ENCODE measurements at regions not wholly inside any gene's neighbourhood (a gene's known extent, or its start where the extent isn't known, plus 50 kb on each side); places are given as distances from the start of the nearest gene placed in this dataset.

GRCh38 chr16:54351171-54351570 lies 64.6 kb upstream of the IRX3 start:
- Histone ChIP-seq H3K27ac (no peak overlapping the region), H3K36me3 (no peaks in the 10 kb centered on the region), H3K4me3 (no peak overlapping the region), H4K20me1 (no peaks in the 10 kb centered on the region), H3K9me3 (peaks cover 56% of the 10 kb centered on the region), H3K9ac (no peak overlapping the region), H3K4me2 (no peak overlapping the region), H3K4me1 (0 out of 2 replicates have a peak, but pooled peaks cover 5% of the 10 kb centered on the region), H3K27me3 (no peaks in the 10 kb centered on the region)
- no peak for TF ChIP-seq Cebpa-rat (IDR thresholded peaks at IDR 0.05)

DNA sequence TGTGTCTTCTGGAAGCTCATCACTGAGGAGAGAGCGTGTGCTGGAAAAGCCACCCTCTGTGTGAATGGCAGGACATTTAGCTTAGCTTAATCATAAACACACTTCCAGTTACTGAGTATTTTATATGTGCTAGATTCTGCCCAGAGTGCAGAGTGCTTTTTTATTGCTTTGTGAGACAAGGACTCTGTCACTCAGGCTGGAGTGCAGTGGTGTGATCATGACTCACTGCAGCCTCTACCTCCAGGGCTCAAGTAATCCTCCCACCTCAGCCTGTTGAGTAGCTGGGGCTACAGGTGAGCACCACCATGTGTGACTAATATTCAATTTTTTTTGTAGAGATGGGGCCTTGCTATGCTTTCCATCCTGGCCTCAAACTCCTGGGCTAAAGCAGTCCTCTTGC lies 61.4 kb upstream of the IRX3 start:
- Histone ChIP-seq H3K4me2 (no peak overlapping the region), H3K36me3 (no peaks in the 10 kb centered on the region), H3K4me3 (no peak overlapping the region), H3K9me3 (peaks cover 24% of the 10 kb centered on the region), H4K20me1 (no peaks in the 10 kb centered on the region), H3K27ac (no peak overlapping the region), H3K27me3 (no peaks in the 10 kb centered on the region), H3K4me1 (peaks cover 6% of the 10 kb centered on the region), H3K9ac (no peak overlapping the region)
- no peak for TF ChIP-seq Cebpa-rat (IDR thresholded peaks at IDR 0.05)

DNA sequence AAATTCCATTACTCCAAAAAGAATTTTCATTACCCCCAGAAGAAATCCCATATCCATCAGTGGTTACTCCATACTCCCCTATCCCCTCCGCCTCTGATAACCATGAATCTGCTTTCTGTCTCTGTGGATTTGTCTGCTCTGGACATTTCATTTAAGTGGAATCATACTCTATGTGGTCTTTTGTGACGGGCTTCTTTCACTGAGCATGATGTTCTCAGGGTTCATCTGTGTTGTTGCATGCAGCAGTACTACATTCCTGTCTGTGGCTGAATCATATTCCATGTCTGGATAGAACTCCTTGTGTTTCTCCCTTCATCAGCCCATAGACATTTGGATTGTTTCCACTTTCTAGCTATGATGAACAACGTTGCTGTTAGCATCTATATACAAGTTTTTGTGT lies 59.5 kb upstream of the IRX3 start:
- no peak for TF ChIP-seq Cebpa-rat (IDR thresholded peaks at IDR 0.05)
- no peak overlapping the region for H3K9ac ChIP-seq
- H4K20me1 ChIP-seq: no peaks in the 10 kb centered on the region
- no peaks in the 10 kb centered on the region for H3K36me3 ChIP-seq
- no peak overlapping the region for H3K4me3 ChIP-seq
- no peaks in the 10 kb centered on the region for H3K27me3 ChIP-seq
- no peak overlapping the region for H3K4me2 ChIP-seq
- no peak overlapping the region for H3K27ac ChIP-seq
- H3K4me1 ChIP-seq: peaks cover 14% of the 10 kb centered on the region
- H3K9me3 ChIP-seq: peaks cover 15% of the 10 kb centered on the region

DNA sequence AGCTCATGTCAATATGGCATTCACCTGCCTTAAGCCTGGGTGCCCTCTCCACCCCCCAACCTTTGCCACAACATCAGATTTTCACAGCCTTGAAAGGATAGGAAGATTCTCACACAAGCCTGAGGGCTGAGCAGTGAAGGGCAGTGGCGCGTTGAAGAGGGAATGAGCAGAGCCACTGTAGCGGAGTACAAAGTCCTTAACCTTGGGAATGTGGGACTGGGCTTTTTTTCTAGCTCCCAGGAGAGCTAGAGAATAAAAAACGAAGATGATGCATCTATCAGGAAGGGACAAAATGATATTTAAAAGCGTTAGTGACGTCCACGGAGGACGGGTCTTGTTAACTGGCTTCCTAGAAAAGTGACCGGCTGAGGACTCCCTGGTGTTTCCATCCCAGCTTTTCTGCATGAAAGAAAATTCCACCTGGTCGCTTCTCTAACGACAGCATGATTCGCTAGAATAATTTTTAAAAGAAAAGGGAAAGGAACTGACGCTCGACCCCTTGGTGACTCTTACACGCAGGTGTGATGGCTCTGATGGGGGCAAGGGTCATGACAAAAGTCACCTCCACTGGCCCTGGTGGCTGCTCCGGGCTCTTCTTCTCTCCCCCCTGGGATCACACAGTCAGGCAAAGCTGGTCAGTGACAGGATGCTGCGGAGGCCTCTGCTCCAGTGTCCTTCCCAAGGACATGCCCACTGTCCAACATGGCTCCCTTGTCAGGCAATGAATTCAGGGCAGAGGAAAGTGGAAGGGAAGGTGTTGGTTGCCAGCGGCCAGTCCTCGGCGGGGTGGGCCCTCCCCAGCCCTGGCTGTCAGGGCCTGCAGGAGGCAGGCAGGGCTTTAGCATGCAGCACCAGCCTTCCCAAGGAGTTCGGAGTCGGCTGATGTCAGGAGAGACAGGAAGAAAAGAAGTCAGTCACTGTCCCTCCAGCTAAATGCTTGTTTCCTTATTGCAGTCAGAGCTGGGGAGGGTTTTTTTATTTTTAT lies 58.4 kb upstream of the IRX3 start:
- no peak overlapping the region for H3K9ac ChIP-seq
- TF ChIP-seq Cebpa-rat (IDR thresholded peaks at IDR 0.05): no peak

GRCh38 chr16:54342966-54343365 lies 56.4 kb upstream of the IRX3 start:
- Histone ChIP-seq H3K4me2 (peak overlapping the region; percentile 40), H3K27ac (no peak overlapping the region; the same call in 1 of the 2 replicates), H3K4me1 (peaks cover 14% of the 10 kb centered on the region)

More for the DNA sequence above, 58.4 kb upstream of the IRX3 start:
- peaks cover 14% of the 10 kb centered on the region for H3K4me1 ChIP-seq
- peaks cover 12% of the 10 kb centered on the region for H3K9me3 ChIP-seq
- no peaks in the 10 kb centered on the region for H4K20me1 ChIP-seq
- no peaks in the 10 kb centered on the region for H3K27me3 ChIP-seq
- H3K27ac ChIP-seq: no peak overlapping the region
- H3K4me3 ChIP-seq: no peak overlapping the region
- H3K36me3 ChIP-seq: no peaks in the 10 kb centered on the region
- no peak overlapping the region for H3K4me2 ChIP-seq

GRCh38 chr16:54341892-54342776 lies 55.5 kb upstream of the IRX3 start:
- Histone ChIP-seq H3K27ac (no peak overlapping the region; the same call in 1 of the 2 replicates), H3K4me3 (no peak overlapping the region), H3K9me3 (no peaks in the 10 kb centered on the region), H3K27me3 (no peaks in the 10 kb centered on the region), H4K20me1 (no peaks in the 10 kb centered on the region), H3K36me3 (no peaks in the 10 kb centered on the region), H3K4me1 (peaks cover 14% of the 10 kb centered on the region), H3K9ac (no peak overlapping the region), H3K4me2 (peak overlapping the region; percentile 40)
- no peak for TF ChIP-seq Cebpa-rat (IDR thresholded peaks at IDR 0.05)

More at GRCh38 chr16:54342966-54343365, 56.4 kb upstream of the IRX3 start:
- H4K20me1 ChIP-seq: no peaks in the 10 kb centered on the region
- H3K9me3 ChIP-seq: peaks cover under 1% of the 10 kb centered on the region; the same call in 1 of the 2 replicates
- no peak for TF ChIP-seq Cebpa-rat (IDR thresholded peaks at IDR 0.05)
- H3K4me3 ChIP-seq: no peak overlapping the region
- no peaks in the 10 kb centered on the region for H3K36me3 ChIP-seq
- H3K9ac ChIP-seq: no peak overlapping the region
- no peaks in the 10 kb centered on the region for H3K27me3 ChIP-seq

GRCh38 chr16:54340531-54340930 lies 53.9 kb upstream of the IRX3 start:
- TF ChIP-seq Cebpa-rat (IDR thresholded peaks at IDR 0.05): no peak
- H4K20me1 ChIP-seq: no peaks in the 10 kb centered on the region
- no peaks in the 10 kb centered on the region for H3K9me3 ChIP-seq
- no peak overlapping the region for H3K9ac ChIP-seq
- peaks cover 19% of the 10 kb centered on the region for H3K4me1 ChIP-seq
- no peaks in the 10 kb centered on the region for H3K27me3 ChIP-seq
- H3K4me3 ChIP-seq: no peak overlapping the region
- no peak overlapping the region for H3K27ac ChIP-seq
- no peaks in the 10 kb centered on the region for H3K36me3 ChIP-seq
- no peak overlapping the region for H3K4me2 ChIP-seq

GRCh38 chr16:54336631-54337204 lies 50.1 kb upstream of the IRX3 start:
- no peaks in the 10 kb centered on the region for H3K9me3 ChIP-seq
- H3K4me3 ChIP-seq: no peak overlapping the region
- no peak overlapping the region for H3K9ac ChIP-seq
- H3K36me3 ChIP-seq: no peaks in the 10 kb centered on the region
- no peaks in the 10 kb centered on the region for H3K27me3 ChIP-seq
- H3K4me2 ChIP-seq: 0 out of 2 replicates have a peak overlapping the region, but pooled peaks have one; percentile 9
- no peaks in the 10 kb centered on the region for H4K20me1 ChIP-seq
- TF ChIP-seq Cebpa-rat (IDR thresholded peaks at IDR 0.05): no peak
- no peak overlapping the region for H3K27ac ChIP-seq
- H3K4me1 ChIP-seq: peaks cover 6% of the 10 kb centered on the region

Measured in BLaER1 (cell line).